CD14-positive monocyte (primary cell): ENCODE measurements at regions not wholly inside any gene's neighbourhood (a gene's known extent, or its start where the extent isn't known, plus 50 kb on each side); places are given as distances from the start of the nearest gene placed in this dataset.

Experiments
- DNase-seq, 3 donors: peaks; one replicate each; pipeline ENCODE4 v3.0.0-alpha.2; 2011 to 2022
- H2AFZ ChIP-seq: 2 replicates; pipeline ENCODE4 v1.6.0; 2012; ENCODE audit warnings: mild to moderate bottlenecking, low read depth, low read length, inconsistent platforms; ENCODE audit not compliant: insufficient read depth, poor library complexity, severe bottlenecking
- H3K27ac ChIP-seq, 2 donors: 1 replicate in 1 of 2; 2 replicates in 1 of 2; pipeline ENCODE4 v1.5.1; 2012 to 2013; ENCODE audit warnings: low read length in 2 of 2, control low read depth in 1 of 2, inconsistent platforms in 1 of 2, low read depth in 1 of 2, mild to moderate bottlenecking in 1 of 2
- H3K27me3 ChIP-seq, 2 donors: one replicate each; pipeline versions ENCODE4 v1.6.0 to v1.6.1; 2011 to 2013; ENCODE audit warnings: low read length in 2 of 2; ENCODE audit not compliant: control insufficient read depth in 2 of 2, insufficient read depth in 2 of 2
- H3K36me3 ChIP-seq, 2 donors: replicated peaks in 1 of 2; 1 replicate in 1 of 2; 2 replicates in 1 of 2; pipeline versions ENCODE4 v1.5.1 to v1.6.1; 2012 to 2013; ENCODE audit warnings: low read length in 2 of 2, control low read depth in 1 of 2, inconsistent platforms in 1 of 2, mild to moderate bottlenecking in 1 of 2; ENCODE audit not compliant: insufficient read depth in 2 of 2, control insufficient read depth in 1 of 2
- H3K4me1 ChIP-seq, 2 donors: 1 replicate in 1 of 2; 2 replicates in 1 of 2; pipeline versions ENCODE4 v1.5.1 to v1.6.1; 2012 to 2013; ENCODE audit warnings: low read length in 2 of 2, control low read depth in 1 of 2, inconsistent platforms in 1 of 2, mild to moderate bottlenecking in 1 of 2, moderate library complexity in 1 of 2; ENCODE audit not compliant: insufficient read depth in 2 of 2, control insufficient read depth in 1 of 2
- H3K4me2 ChIP-seq: replicated peaks from 2 replicates; pipeline ENCODE3; 2012; ENCODE audit warnings: low read length, moderate library complexity, mild to moderate bottlenecking; ENCODE audit not compliant: poor library complexity, severe bottlenecking; ENCODE audit errors: extremely low read depth
- H3K4me3 ChIP-seq, 3 experiments: fragments of 200-600 bp in 1 of 3; sonication (generic) in 1 of 3; replicated peaks in 1 of 3; 1 replicate in 2 of 3; 2 replicates in 1 of 3; pipeline ENCODE4 v1.5.1; 2011 to 2013; ENCODE audit warnings: low read length in 3 of 3, mild to moderate bottlenecking in 3 of 3, control low read depth in 2 of 3, low read depth in 2 of 3, inconsistent platforms in 1 of 3, moderate library complexity in 1 of 3
- H3K79me2 ChIP-seq: 2 replicates; pipeline ENCODE4 v1.6.0; 2012; ENCODE audit warnings: mild to moderate bottlenecking, control low read depth, inconsistent platforms, low read length, moderate library complexity; ENCODE audit not compliant: insufficient read depth
- H3K9ac ChIP-seq: 2 replicates; pipeline ENCODE4 v1.6.0; 2017; ENCODE audit warnings: low read length, mild to moderate bottlenecking; ENCODE audit not compliant: insufficient read depth, poor library complexity, severe bottlenecking
- H3K9me3 ChIP-seq, 2 donors: replicated peaks in 1 of 2; 1 replicate in 1 of 2; 2 replicates in 1 of 2; pipeline versions ENCODE4 v1.5.1 to v1.6.1; 2012 to 2013; ENCODE audit warnings: low read length in 2 of 2, control low read depth in 1 of 2; ENCODE audit not compliant: control insufficient read depth in 1 of 2, insufficient read depth in 1 of 2
- H4K20me1 ChIP-seq: 2 replicates; pipeline ENCODE4 v1.6.0; 2012; ENCODE audit warnings: mild to moderate bottlenecking, low read length, control low read depth, moderate library complexity; ENCODE audit not compliant: insufficient read depth
- H3K27ac Mint-ChIP-seq, 7 donors: one replicate each; pipeline ENCODE4 v1.8.0; 2020; ENCODE audit warnings: mild to moderate bottlenecking in 7 of 7, mixed read lengths in 7 of 7, moderate library complexity in 6 of 7, inconsistent platforms in 2 of 7
- H3K27me3 Mint-ChIP-seq, 3 donors: one replicate each; pipeline ENCODE4 v1.8.0; 2021 to 2022; ENCODE audit warnings: low read depth in 3 of 3, mild to moderate bottlenecking in 3 of 3, mixed read lengths in 3 of 3, moderate library complexity in 3 of 3, inconsistent platforms in 1 of 3
- H3K36me3 Mint-ChIP-seq, 2 donors: one replicate each; pipeline ENCODE4 v1.8.0; 2020; ENCODE audit warnings: mixed read lengths in 2 of 2, inconsistent platforms in 1 of 2, mild to moderate bottlenecking in 1 of 2
- H3K4me1 Mint-ChIP-seq: one replicate; pipeline ENCODE4 v1.8.0; 2020; ENCODE audit warnings: mild to moderate bottlenecking, mixed read lengths
- H3K4me3 Mint-ChIP-seq, 2 donors: one replicate each; pipeline ENCODE4 v1.8.0; 2020; ENCODE audit warnings: mild to moderate bottlenecking in 2 of 2, mixed read lengths in 2 of 2, moderate library complexity in 1 of 2
- H3K9me3 Mint-ChIP-seq, 7 donors: one replicate each; pipeline ENCODE4 v1.8.0; 2020 to 2022; ENCODE audit warnings: mixed read lengths in 7 of 7, mild to moderate bottlenecking in 6 of 7, moderate library complexity in 6 of 7, inconsistent platforms in 2 of 7
- WGBS: methylation state at CpG from one replicate; pipeline ENCODE4 v1.1.5; 2013; ENCODE audit warnings: missing lambda C conversion rate; ENCODE audit not compliant: insufficient coverage; 5-methylcytosine and 5-hydroxymethylcytosine counted together
- intact Hi-C, 2 donors: fragments of 100-400 bp; cut with micrococcal nuclease; formaldehyde crosslinking; loops; one replicate each; pipeline versions ENCODE4 v1.15.0 to v1.15.1; 2023
- TF ChIP-seq, protein P1 (sequence below): fragments of 200-600 bp; IDR thresholded peaks from one replicate; pipeline ENCODE4 v1.8.0; 2022; ENCODE audit warnings: antibody characterized with exemption, mild to moderate bottlenecking

DNA sequence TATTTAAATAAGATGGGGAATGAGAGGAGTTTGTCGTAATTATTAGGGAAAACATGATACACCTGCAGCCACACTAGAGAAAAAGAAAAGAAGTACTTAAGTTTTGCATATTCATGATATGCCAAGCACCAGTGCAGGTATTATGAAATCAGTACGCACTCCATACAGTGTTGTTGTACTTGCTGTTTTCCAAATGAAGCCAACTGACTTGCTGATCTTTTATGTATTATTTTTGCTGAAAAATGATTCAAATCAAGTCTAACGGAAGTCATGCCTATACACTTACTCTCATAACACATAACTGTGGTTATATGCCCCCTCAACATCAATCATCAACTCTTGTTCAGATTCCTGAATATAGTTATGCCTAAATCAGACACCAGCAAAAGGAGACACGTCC is 584.9 kb upstream of the EYS start:
- no peak overlapping the region for H3K27ac Mint-ChIP-seq

DNA sequence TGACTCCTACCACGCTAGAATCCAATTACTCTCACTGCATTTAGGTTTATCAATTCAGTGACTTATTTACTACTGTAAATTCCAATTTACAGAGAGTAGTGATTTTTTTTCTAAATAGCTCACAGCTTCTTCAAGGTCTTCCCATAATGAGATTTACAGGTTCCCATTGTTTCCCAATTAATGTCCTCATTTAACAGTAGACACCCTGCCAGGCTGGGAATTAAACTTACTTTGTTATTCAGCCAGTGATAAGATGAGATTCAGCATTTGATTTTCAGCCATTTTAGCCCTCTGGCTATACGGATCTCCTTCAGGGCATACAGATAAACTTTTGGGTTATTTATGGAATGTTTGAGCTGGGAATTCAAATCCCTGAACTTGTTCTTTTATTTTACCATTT is 582.9 kb upstream of the EYS start:
- TF ChIP-seq, protein P1, sequence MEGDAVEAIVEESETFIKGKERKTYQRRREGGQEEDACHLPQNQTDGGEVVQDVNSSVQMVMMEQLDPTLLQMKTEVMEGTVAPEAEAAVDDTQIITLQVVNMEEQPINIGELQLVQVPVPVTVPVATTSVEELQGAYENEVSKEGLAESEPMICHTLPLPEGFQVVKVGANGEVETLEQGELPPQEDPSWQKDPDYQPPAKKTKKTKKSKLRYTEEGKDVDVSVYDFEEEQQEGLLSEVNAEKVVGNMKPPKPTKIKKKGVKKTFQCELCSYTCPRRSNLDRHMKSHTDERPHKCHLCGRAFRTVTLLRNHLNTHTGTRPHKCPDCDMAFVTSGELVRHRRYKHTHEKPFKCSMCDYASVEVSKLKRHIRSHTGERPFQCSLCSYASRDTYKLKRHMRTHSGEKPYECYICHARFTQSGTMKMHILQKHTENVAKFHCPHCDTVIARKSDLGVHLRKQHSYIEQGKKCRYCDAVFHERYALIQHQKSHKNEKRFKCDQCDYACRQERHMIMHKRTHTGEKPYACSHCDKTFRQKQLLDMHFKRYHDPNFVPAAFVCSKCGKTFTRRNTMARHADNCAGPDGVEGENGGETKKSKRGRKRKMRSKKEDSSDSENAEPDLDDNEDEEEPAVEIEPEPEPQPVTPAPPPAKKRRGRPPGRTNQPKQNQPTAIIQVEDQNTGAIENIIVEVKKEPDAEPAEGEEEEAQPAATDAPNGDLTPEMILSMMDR: no peak
- Mint-ChIP-seq H3K36me3 (no peaks in the 10 kb centered on the region), H3K27me3 (no peaks in the 10 kb centered on the region), H3K4me3 (no peak overlapping the region), H3K9me3 (peaks cover 0 to 3% (median 0%) of the 10 kb centered on the region in 7 donors), H3K27ac (no peak overlapping the region), H3K4me1 (no peaks in the 10 kb centered on the region)
- no peaks in the 10 kb centered on the region for H3K36me3 ChIP-seq
- H3K4me1 ChIP-seq: no peaks in the 10 kb centered on the region
- no peak overlapping the region for H3K27ac ChIP-seq
- no peaks in the 10 kb centered on the region for H3K79me2 ChIP-seq
- no peaks in the 10 kb centered on the region for H3K27me3 ChIP-seq
- intact Hi-C loops: no loop called here
- no peak overlapping the region for H2AFZ ChIP-seq
- H3K9ac ChIP-seq: no peak overlapping the region
- H3K4me3 ChIP-seq: no peak overlapping the region
- H4K20me1 ChIP-seq: no peaks in the 10 kb centered on the region
- no peak for DNase-seq
- no peaks in the 10 kb centered on the region for H3K9me3 ChIP-seq
- WGBS: no CpG with 5 or more reads among the region's 2 CpGs
- no peak overlapping the region for H3K4me2 ChIP-seq

More for the DNA sequence above, 584.9 kb upstream of the EYS start:
- no peak overlapping the region for H3K4me3 ChIP-seq
- no peak overlapping the region for H3K9ac ChIP-seq
- H3K4me3 Mint-ChIP-seq: no peak overlapping the region
- DNase-seq: no peak
- H2AFZ ChIP-seq: no peak overlapping the region
- H4K20me1 ChIP-seq: no peaks in the 10 kb centered on the region
- H3K27me3 Mint-ChIP-seq: no peaks in the 10 kb centered on the region
- H3K36me3 ChIP-seq: no peaks in the 10 kb centered on the region
- TF ChIP-seq, protein P1: no peak
- H3K9me3 ChIP-seq: no peaks in the 10 kb centered on the region
- no peaks in the 10 kb centered on the region for H3K27me3 ChIP-seq
- 100% methylated on average over 1 of the region's 4 CpGs for WGBS
- no peaks in the 10 kb centered on the region for H3K36me3 Mint-ChIP-seq
- no peaks in the 10 kb centered on the region for H3K4me1 Mint-ChIP-seq
- H3K4me1 ChIP-seq: no peaks in the 10 kb centered on the region
- intact Hi-C loops: no loop called here
- no peak overlapping the region for H3K27ac ChIP-seq
- H3K4me2 ChIP-seq: no peak overlapping the region
- H3K79me2 ChIP-seq: no peaks in the 10 kb centered on the region
- H3K9me3 Mint-ChIP-seq: no peaks in the 10 kb centered on the region
